Tibial nerve (tissue), 4 donors: ENCODE measurements at regions not wholly inside any gene's neighbourhood (a gene's known extent, or its start where the extent isn't known, plus 50 kb on each side); places are given as distances from the start of the nearest gene placed in this dataset.

Experiments
- DNase-seq, 2 donors: peaks; one replicate each; pipeline ENCODE4 v3.0.0-alpha.2; 2019; ENCODE audit warnings: low spot score in 2 of 2
- H3K27ac ChIP-seq, 4 donors: fragments of 200-600 bp; sonication (generic) in 3 of 4; one replicate each; pipeline ENCODE4 v1.5.1; 2017 to 2019; ENCODE audit warnings: mild to moderate bottlenecking in 1 of 4
- H3K27me3 ChIP-seq, 2 donors: fragments of 200-600 bp; sonication (generic) in 1 of 2; one replicate each; pipeline versions ENCODE4 v1.5.1 to v1.6.0; 2017 to 2019
- H3K36me3 ChIP-seq, 3 donors: fragments of 200-600 bp; sonication (generic); one replicate each; pipeline ENCODE4 v1.5.1; 2018 to 2019
- H3K4me1 ChIP-seq, 4 donors: fragments of 200-600 bp; sonication (generic) in 3 of 4; one replicate each; pipeline ENCODE4 v1.5.1; 2017 to 2019
- H3K4me3 ChIP-seq, 4 donors: fragments of 200-600 bp; sonication (generic) in 3 of 4; one replicate each; pipeline ENCODE4 v1.5.1; 2017 to 2019; ENCODE audit warnings: mild to moderate bottlenecking in 1 of 4, moderate library complexity in 1 of 4
- H3K9me3 ChIP-seq, 4 donors: fragments of 200-600 bp; sonication (generic) in 3 of 4; one replicate each; pipeline ENCODE4 v1.5.1; 2017 to 2019
- EP300 ChIP-seq, 2 donors: sonication (generic); formaldehyde crosslinking; IDR thresholded peaks; one replicate each; pipeline ENCODE4 v1.6.1; 2017; ENCODE audit warnings: antibody characterized with exemption in 2 of 2, mild to moderate bottlenecking in 1 of 2
- POLR2A ChIP-seq, 2 donors: fragments of 450-650 bp; IDR thresholded peaks; one replicate each; pipeline ENCODE4 v1.6.1; 2017; ENCODE audit warnings: antibody characterized with exemption in 2 of 2, mild to moderate bottlenecking in 2 of 2, moderate library complexity in 2 of 2
- WGBS, 2 donors: methylation state at CpG; one replicate each; pipeline ENCODE4 v1.1.5; 2018; 5-methylcytosine and 5-hydroxymethylcytosine counted together
- TF ChIP-seq, protein P1 (sequence below), 5 experiments: fragments of 200-600 bp in 3 of 5; fragments of 450-650 bp in 2 of 5; sonication (generic) in 3 of 5; IDR thresholded peaks; one replicate each; pipeline ENCODE4 v1.5.1; 2016 to 2019; ENCODE audit warnings: antibody characterized with exemption in 5 of 5, mild to moderate bottlenecking in 3 of 5, moderate library complexity in 2 of 5

GRCh38 chr3:82294609-82295008 lies 533.2 kb upstream of the GBE1 start:
- no peak overlapping the region for H3K4me3 ChIP-seq
- no peaks in the 10 kb centered on the region for H3K36me3 ChIP-seq
- no peaks in the 10 kb centered on the region for H3K9me3 ChIP-seq
- TF ChIP-seq, protein P1, sequence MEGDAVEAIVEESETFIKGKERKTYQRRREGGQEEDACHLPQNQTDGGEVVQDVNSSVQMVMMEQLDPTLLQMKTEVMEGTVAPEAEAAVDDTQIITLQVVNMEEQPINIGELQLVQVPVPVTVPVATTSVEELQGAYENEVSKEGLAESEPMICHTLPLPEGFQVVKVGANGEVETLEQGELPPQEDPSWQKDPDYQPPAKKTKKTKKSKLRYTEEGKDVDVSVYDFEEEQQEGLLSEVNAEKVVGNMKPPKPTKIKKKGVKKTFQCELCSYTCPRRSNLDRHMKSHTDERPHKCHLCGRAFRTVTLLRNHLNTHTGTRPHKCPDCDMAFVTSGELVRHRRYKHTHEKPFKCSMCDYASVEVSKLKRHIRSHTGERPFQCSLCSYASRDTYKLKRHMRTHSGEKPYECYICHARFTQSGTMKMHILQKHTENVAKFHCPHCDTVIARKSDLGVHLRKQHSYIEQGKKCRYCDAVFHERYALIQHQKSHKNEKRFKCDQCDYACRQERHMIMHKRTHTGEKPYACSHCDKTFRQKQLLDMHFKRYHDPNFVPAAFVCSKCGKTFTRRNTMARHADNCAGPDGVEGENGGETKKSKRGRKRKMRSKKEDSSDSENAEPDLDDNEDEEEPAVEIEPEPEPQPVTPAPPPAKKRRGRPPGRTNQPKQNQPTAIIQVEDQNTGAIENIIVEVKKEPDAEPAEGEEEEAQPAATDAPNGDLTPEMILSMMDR (IDR thresholded peaks at IDR 0.05) = no peak
- TF ChIP-seq POLR2A (IDR thresholded peaks at IDR 0.05) = no peak
- whole genome bisulfite sequencing, 2 donors = 60 to 62% methylated on average over 3 of the region's 3 CpGs
- no peak for DNase-seq
- no peaks in the 10 kb centered on the region for H3K27me3 ChIP-seq
- no peak overlapping the region for H3K27ac ChIP-seq
- no peaks in the 10 kb centered on the region for H3K4me1 ChIP-seq

DNA sequence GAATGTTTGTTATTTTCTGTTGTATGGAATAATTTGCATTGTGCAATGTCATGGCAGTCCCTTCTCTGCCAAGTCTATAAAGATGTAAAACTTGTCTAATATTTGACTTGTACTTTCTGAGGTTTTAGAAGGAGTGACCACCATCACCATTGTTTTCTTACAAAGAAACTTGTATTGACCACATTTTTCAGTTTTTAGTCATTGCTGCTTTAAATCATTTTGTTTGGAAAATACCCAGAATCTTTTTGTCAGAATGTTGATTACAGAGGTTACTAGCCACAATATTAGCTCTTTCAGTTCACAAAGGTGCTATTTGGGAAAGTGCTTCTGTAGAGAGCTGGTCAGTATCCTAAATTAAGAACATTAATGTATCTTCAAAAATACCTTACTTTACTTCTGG lies 532.4 kb upstream of the GBE1 start:
- Histone ChIP-seq H3K27me3 (no peaks in the 10 kb centered on the region), H3K4me3 (no peak overlapping the region), H3K27ac (no peak overlapping the region), H3K4me1 (no peaks in the 10 kb centered on the region), H3K9me3 (peaks cover 0 to 2% (median 0%) of the 10 kb centered on the region in 4 donors), H3K36me3 (no peaks in the 10 kb centered on the region)
- TF ChIP-seq EP300 (IDR thresholded peaks at IDR 0.05) (no peak), POLR2A (IDR thresholded peaks at IDR 0.05) (no peak)
- TF ChIP-seq, protein P1 (IDR thresholded peaks at IDR 0.05) = no peak
- DNase-seq = no peak

DNA sequence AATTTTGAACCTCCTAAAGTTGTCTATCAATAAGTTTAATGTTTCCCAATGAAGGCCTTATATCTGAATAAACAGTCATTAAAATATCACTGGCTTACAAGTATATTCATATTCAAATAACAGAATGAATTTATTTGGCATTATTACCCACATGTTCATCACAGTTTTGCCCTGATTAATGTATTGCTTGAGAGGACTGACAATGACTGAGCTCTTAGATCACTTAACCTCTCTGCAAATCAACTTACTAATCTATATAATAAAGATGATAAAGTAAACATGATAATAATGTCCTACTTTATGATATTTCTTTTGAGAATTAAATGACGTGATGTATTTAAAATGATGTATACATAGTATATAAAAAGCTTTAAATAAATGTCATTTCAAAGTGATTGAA lies 532.0 kb upstream of the GBE1 start:
- H3K27ac ChIP-seq = no peak overlapping the region

GRCh38 chr3:82287562-82287961 lies 526.1 kb upstream of the GBE1 start:
- H3K27ac ChIP-seq = no peak overlapping the region
- H3K9me3 ChIP-seq = peaks cover 0 to 12% (median 0%) of the 10 kb centered on the region in 4 donors
- 93 to 98% methylated on average over 3 of the region's 3 CpGs for WGBS, 2 donors
- DNase-seq = no peak
- H3K27me3 ChIP-seq = no peaks in the 10 kb centered on the region
- TF ChIP-seq, protein P1 (IDR thresholded peaks at IDR 0.05) = no peak
- TF ChIP-seq EP300 (IDR thresholded peaks at IDR 0.05) (no peak), POLR2A (IDR thresholded peaks at IDR 0.05) (no peak)
- no peaks in the 10 kb centered on the region for H3K4me1 ChIP-seq
- no peaks in the 10 kb centered on the region for H3K36me3 ChIP-seq
- H3K4me3 ChIP-seq = no peak overlapping the region

More for the DNA sequence above, 532.0 kb upstream of the GBE1 start:
- 70 to 71% methylated on average over 1 of the region's 1 CpG for WGBS, 2 donors
- H3K4me3 ChIP-seq = no peak overlapping the region
- DNase-seq = no peak
- peaks cover 0 to 6% (median 0%) of the 10 kb centered on the region in 4 donors for H3K9me3 ChIP-seq
- no peaks in the 10 kb centered on the region for H3K27me3 ChIP-seq
- H3K4me1 ChIP-seq = no peaks in the 10 kb centered on the region
- TF ChIP-seq POLR2A (IDR thresholded peaks at IDR 0.05) (no peak), EP300 (IDR thresholded peaks at IDR 0.05) (no peak)
- TF ChIP-seq, protein P1 (IDR thresholded peaks at IDR 0.05) = no peak
- H3K36me3 ChIP-seq = no peaks in the 10 kb centered on the region

GRCh38 chr3:82281205-82281604 lies 519.8 kb upstream of the GBE1 start:
- TF ChIP-seq, protein P1 (IDR thresholded peaks at IDR 0.05) = no peak
- H3K27ac ChIP-seq = no peak overlapping the region
- WGBS, 2 donors = 76% methylated on average over 3 of the region's 3 CpGs
- H3K4me1 ChIP-seq = no peaks in the 10 kb centered on the region
- no peaks in the 10 kb centered on the region for H3K27me3 ChIP-seq
- H3K36me3 ChIP-seq = no peaks in the 10 kb centered on the region
- DNase-seq = no peak
- H3K9me3 ChIP-seq = no peaks in the 10 kb centered on the region
- H3K4me3 ChIP-seq = no peak overlapping the region
